GM12892 (cell line): ENCODE measurements at regions not wholly inside any gene's neighbourhood (a gene's known extent, or its start where the extent isn't known, plus 50 kb on each side); places are given as distances from the start of the nearest gene placed in this dataset.
A peak's percentile ranks its signal among the peaks of the same experiment; 100 is the strongest.

ENCODE experiments used
- DNase-seq: peaks from one replicate; pipeline ENCODE4 v3.0.0; 2011; ENCODE audit not compliant: insufficient read length
- FAIRE-seq: peaks from 2 replicates; lab custom pipeline; 2011; peaks lifted over from hg19 to GRCh38; lab: Jason Lieb, UNC
- POLR2A ChIP-seq: IDR thresholded peaks from 2 replicates; pipeline ENCODE4 v1.6.1; 2011; ENCODE audit warnings: low read depth, low read length, control low read depth
- POLR2AphosphoS5 ChIP-seq: IDR thresholded peaks from 2 replicates; pipeline ENCODE4 v1.6.1; 2011; ENCODE audit warnings: low read depth, low read length, control low read depth
- TAF1 ChIP-seq: IDR thresholded peaks from 2 replicates; pipeline ENCODE4 v1.6.1; 2011; ENCODE audit warnings: low read depth, mild to moderate bottlenecking, control low read depth, low read length, borderline replicate concordance

DNA sequence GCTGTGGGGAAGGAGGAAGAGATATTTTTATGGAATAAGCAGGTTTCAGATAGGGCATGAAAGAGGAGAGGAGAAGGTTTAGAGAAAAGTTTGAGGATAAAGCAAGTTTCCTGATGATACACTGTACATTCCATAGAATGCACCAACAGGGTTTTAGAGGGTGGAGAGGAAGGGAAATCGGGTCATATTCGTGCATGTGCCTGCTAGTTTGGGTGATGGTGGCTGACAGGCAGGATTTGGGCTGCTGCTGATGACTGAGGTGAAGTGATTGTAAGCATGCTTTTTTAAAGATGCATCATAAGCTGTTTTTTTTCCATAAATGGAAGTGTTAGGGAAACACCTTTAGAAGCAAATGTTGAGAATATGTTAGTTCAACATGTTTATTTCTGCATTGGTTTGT lies 68.8 kb downstream of the PMAIP1 start:
- no peak for FAIRE-seq
- DNase-seq = no peak
- TF ChIP-seq TAF1 (no peak), POLR2AphosphoS5 (no peak), POLR2A (no peak)

DNA sequence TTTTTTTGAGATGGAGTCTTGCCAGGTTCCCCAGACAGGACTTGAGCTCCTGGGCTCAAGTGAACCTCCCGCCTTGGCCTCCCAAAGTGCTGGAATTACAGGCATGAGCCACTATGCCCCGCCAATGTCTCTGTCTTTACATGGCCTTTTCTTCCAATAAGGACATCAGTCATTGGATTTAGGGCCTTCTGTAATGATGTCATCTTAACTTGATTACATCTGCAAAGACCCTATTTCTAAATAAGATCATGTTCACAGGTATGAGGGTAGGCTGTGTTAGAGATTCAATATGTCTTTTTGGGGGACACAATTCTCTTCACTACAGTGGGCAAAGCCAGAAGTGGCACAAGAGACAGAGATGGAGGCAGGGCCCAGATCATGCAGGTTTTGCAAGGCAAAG lies 68.1 kb downstream of the PMAIP1 start:
- FAIRE-seq (no peak), DNase-seq (no peak)
- no peak for TF ChIP-seq POLR2AphosphoS5
- TF ChIP-seq POLR2A = no peak
- no peak for TF ChIP-seq TAF1

DNA sequence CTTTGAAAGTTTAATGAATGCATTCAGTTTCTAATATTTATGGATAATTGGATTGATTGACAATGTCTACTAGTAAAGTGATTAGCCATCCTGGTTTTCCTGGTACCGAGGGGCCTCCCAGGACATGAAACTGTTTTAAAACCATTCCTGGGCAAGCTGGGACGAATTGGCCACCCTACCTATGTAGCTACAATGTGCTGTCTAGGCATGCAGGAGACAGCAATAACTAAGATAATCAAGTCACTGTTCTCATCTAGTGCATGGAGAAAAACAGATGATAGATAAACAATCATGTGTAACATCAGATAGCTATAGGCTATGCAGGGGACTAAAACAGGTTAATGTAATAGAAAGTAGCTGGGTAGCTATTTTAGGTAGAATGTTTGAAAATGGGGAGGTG lies 67.1 kb downstream of the PMAIP1 start:
- no peak for DNase-seq
- TF ChIP-seq POLR2AphosphoS5 (no peak), POLR2A (no peak), TAF1 (no peak)
- FAIRE-seq = peak; percentile 73

DNA sequence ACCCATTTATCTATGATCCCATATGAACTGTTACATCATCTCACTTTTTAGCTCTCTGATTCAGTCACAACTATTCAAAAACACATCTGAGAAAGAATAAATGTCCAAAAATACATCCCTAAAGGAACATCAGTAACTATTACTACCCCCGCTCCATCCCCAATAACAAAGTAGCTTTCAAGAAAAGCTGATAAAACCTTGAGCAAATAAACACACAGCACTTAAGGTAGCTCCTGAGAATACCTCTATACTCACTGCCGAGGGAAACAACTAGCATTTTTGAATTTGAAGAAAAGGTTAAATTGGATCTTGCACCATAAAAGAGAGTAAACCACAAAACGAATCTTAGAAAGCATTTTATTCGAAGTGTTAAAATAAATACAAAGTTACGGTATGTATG lies 63.4 kb downstream of the PMAIP1 start:
- DNase-seq = no peak
- no peak for FAIRE-seq
- TF ChIP-seq POLR2A (no peak), TAF1 (no peak), POLR2AphosphoS5 (no peak)

DNA sequence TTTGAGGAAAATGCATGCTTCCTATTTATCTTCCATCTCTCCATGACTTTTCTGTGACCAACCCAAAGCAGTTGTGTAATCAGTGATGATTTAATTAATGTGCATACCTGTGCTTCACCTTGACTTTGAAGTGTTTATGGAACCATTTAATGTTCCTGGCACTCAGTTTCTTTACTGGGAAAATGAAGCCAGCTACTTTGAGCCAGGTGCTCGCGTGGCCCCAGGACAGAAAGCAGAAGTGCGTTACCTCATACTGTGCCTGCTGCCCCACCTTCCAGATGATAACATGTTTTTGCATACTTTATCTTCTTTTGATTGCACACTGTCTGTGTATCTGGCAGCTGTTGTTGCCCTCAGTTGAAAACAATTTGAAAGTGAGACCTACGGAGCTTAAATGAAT lies 61.3 kb downstream of the PMAIP1 start:
- peak; percentile 95 for FAIRE-seq
- no peak for TF ChIP-seq POLR2AphosphoS5
- no peak for TF ChIP-seq POLR2A
- no peak for TF ChIP-seq TAF1
- peak; percentile 26 for DNase-seq

DNA sequence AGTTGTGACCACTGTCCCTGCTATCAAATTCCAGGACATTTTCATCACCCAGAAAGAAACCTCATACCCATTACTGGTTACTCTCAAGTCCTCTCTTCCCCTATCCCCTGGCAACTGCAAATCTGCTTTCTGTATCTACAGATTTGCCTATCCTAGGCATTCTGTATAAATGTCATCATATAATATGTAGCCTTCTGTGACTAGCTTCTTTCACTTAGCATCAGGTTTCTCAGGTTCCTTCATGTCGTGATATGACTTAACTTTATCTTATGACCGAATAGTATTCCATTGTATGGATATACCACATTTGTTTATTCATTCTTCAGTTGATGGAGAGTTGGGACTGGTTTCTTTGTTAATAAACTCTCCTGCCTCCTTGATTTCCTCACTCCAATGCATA lies 60.5 kb downstream of the PMAIP1 start:
- FAIRE-seq (peak; percentile 69), DNase-seq (no peak)
- TF ChIP-seq POLR2AphosphoS5 (no peak), POLR2A (no peak), TAF1 (no peak)

DNA sequence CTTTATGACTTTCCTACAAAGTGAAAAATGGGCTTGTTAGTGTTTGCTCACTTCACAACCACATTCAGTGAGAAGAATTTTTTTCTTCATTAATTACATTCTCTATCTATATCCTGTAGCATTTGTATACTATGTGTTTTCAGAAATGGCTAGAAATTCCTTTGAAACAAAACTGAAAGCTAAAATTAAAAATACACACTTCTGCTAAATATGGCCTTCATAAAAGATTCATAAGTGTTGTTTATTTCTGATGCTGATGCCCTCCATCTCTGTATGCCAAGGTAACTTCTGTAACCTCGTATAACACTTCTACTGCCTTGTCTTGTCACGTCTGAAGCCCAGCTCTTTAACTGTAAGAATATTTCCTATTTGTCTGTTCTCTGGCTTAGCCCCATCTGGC lies 59.8 kb downstream of the PMAIP1 start:
- FAIRE-seq = peak; percentile 48
- no peak for DNase-seq
- no peak for TF ChIP-seq TAF1
- no peak for TF ChIP-seq POLR2AphosphoS5
- TF ChIP-seq POLR2A = no peak

DNA sequence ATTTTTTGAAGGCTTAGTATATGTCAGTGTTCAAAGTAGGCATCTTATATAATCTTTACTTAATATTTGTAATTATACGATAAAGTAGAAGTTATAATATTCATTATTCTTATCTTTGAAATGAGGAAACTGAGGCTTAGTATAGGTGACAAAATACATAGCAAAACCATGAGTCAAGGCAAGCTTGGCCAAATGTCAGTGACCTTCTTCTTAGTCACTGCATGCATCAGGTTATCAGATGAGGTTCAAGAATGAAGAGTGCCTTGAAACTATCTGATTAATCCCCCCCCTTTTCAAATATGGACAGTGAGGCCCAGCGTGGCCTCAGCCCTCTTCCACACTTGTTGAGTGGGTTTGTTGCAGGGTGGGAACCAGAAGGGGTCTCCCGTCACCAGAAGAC lies 59.3 kb downstream of the PMAIP1 start:
- FAIRE-seq = peak; percentile 83
- DNase-seq = no peak

DNA sequence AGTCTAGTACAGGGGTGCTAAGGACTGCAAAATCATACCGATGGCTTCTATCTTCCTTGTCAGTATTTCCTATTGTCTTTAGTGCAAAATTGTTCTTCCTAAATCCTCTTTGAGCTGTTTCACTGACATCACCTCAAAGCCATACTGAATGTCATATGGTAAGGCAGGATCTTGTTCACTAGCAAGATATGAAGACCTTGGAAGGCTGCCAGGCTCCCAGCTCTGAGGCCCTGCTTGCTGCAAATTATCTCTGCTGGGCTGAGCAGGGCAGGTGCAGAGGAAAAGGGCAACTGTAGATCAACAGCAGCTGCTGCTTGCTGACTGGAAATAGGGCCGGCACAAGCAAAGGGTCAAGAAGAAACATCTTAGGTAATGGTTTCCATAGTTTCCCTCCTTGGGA lies 58.2 kb downstream of the PMAIP1 start:
- DNase-seq (no peak), FAIRE-seq (peak; percentile 95)
- TF ChIP-seq POLR2A (no peak), TAF1 (no peak), POLR2AphosphoS5 (no peak)

More for the DNA sequence above, 59.3 kb downstream of the PMAIP1 start:
- TF ChIP-seq TAF1 (no peak), POLR2AphosphoS5 (no peak), POLR2A (no peak)

DNA sequence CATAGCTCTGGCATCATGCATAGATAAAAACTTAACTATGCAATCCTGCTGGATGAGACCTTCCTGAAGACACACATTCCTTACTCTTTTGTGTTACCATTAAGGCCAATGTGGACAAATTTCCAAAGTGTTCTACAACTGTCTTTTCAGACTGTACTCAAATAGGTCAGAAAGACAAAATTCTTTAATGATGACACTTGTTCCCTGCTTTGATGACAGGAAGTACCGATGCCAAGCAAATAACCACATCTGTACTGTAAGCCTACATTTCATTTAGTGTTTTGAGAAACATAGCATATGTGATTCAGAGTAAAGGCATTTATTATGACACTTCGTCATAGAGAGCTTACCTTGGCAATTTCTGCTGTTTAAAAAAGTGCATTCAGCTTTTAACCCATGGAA lies 55.0 kb downstream of the PMAIP1 start:
- no peak for TF ChIP-seq TAF1
- TF ChIP-seq POLR2A = no peak
- TF ChIP-seq POLR2AphosphoS5 = no peak
- DNase-seq = no peak
- FAIRE-seq = no peak

DNA sequence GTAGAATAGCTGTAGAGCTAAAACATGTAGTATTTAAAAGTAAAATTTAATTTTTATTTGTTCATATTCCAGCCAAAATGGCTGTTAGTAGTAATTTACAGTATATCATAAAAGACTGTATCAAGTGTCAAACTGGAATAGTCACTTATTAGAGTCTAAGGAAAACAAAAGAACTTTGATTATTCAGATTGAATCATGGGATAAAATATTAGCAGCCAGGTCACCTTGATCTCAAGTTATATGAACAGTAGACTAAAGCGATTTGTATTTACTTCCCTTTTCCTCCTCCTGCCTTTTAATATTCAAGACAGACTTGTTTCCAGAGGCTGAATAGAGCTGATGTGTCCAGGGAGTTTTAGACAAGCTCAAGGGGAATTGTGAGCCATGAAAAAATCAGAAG lies 54.4 kb downstream of the PMAIP1 start:
- TF ChIP-seq POLR2A (no peak), POLR2AphosphoS5 (no peak), TAF1 (no peak)
- no peak for DNase-seq
- peak; percentile 9 for FAIRE-seq
